Nephron progenitor cell (in vitro differentiated cells): ENCODE measurements at regions not wholly inside any gene's neighbourhood (a gene's known extent, or its start where the extent isn't known, plus 50 kb on each side); places are given as distances from the start of the nearest gene placed in this dataset.

Experiments
- DNase-seq: peaks from one replicate; pipeline ENCODE4 v3.0.0; 2021
- H3K27ac Mint-ChIP-seq: 2 replicates; pipeline ENCODE4 v1.8.0; 2021; ENCODE audit warnings: mild to moderate bottlenecking, moderate library complexity, mixed read lengths
- H3K27me3 Mint-ChIP-seq: 2 replicates; pipeline ENCODE4 v1.8.0; 2021; ENCODE audit warnings: mild to moderate bottlenecking, low read depth, mixed read lengths; ENCODE audit not compliant: poor library complexity
- H3K36me3 Mint-ChIP-seq: 2 replicates; pipeline ENCODE4 v1.8.0; 2021; ENCODE audit warnings: low read depth, mixed read lengths
- H3K4me1 Mint-ChIP-seq: 2 replicates; pipeline ENCODE4 v1.8.0; 2021; ENCODE audit warnings: mixed read lengths
- H3K4me3 Mint-ChIP-seq: 2 replicates; pipeline ENCODE4 v1.8.0; 2021; ENCODE audit warnings: mild to moderate bottlenecking, moderate library complexity, mixed read lengths
- H3K9me3 Mint-ChIP-seq: 2 replicates; pipeline ENCODE4 v1.8.0; 2021; ENCODE audit warnings: mild to moderate bottlenecking, moderate library complexity, mixed read lengths
- TF ChIP-seq, protein P1 (sequence below): fragments of 200-600 bp; sonication (generic); IDR thresholded peaks from 2 replicates; pipeline ENCODE4 v1.5.0; 2021; ENCODE audit warnings: antibody characterized with exemption

DNA sequence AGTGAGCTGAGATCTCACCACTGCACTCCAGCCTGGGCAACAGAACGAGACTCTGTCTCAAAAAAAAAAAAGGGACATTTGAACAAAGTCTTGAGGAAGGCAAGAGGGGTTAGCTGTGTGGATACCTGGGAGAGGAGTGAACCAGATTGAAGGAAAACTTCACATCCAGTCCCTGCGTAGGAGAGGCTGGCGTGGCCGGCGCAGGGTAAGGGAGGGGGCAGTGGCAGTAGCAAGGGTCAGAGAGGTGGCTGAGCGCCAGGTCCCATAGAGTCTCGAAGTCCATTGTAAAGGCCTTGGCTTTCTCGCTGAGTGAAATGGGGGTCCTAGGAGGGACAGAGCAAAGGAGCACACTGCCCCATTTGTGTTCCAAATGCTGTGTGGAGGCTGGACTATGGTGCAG lies 171.8 kb upstream of the WSCD1 start:
- Mint-ChIP-seq H3K27ac (no peak overlapping the region), H3K27me3 (peaks cover 16% of the 10 kb centered on the region), H3K4me3 (no peak overlapping the region), H3K36me3 (no peaks in the 10 kb centered on the region), H3K4me1 (peaks cover 44% of the 10 kb centered on the region), H3K9me3 (peaks cover 5% of the 10 kb centered on the region)
- TF ChIP-seq, protein P1, sequence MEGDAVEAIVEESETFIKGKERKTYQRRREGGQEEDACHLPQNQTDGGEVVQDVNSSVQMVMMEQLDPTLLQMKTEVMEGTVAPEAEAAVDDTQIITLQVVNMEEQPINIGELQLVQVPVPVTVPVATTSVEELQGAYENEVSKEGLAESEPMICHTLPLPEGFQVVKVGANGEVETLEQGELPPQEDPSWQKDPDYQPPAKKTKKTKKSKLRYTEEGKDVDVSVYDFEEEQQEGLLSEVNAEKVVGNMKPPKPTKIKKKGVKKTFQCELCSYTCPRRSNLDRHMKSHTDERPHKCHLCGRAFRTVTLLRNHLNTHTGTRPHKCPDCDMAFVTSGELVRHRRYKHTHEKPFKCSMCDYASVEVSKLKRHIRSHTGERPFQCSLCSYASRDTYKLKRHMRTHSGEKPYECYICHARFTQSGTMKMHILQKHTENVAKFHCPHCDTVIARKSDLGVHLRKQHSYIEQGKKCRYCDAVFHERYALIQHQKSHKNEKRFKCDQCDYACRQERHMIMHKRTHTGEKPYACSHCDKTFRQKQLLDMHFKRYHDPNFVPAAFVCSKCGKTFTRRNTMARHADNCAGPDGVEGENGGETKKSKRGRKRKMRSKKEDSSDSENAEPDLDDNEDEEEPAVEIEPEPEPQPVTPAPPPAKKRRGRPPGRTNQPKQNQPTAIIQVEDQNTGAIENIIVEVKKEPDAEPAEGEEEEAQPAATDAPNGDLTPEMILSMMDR = no peak
- DNase-seq = no peak

DNA sequence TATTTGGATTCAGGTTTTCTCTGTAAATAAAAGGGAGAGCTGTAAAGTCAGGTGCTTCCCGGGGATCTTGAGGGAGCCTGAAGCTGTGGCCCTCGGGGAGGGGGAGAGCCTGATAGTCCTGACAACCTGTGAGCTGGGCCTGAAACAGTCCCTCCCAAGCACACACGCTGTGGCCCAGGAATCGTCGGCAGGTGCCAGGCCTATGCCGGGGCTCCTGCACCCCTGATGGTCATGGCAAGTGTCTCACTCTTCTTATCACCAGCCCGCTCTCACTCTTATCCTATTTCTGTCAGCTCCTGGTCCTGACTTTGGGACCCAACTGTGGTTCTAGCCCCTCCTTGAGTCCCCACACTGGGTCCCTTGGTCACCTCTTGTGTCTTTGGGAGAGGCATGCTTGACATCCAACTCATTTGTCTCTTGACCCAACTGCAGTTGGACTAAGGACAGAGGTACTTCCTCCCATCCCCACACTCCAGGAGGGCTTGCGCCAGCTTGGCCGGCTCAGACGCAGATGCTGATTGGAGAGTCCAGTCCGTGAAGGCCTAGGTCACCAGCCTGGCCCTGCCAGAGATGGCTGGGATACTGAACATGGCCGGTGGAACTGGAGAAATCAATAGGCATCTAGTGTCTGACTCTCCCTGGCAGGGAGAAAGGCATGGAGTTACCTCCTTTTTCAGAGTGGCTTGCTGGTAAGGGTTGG lies 170.5 kb upstream of the WSCD1 start:
- Mint-ChIP-seq H3K4me1 (peaks cover 33% of the 10 kb centered on the region), H3K9me3 (peaks cover 17% of the 10 kb centered on the region), H3K36me3 (peaks cover 9% of the 10 kb centered on the region), H3K4me3 (no peak overlapping the region), H3K27ac (no peak overlapping the region), H3K27me3 (peaks cover 16% of the 10 kb centered on the region)
- no peak for DNase-seq
- TF ChIP-seq, protein P1 = no peak

DNA sequence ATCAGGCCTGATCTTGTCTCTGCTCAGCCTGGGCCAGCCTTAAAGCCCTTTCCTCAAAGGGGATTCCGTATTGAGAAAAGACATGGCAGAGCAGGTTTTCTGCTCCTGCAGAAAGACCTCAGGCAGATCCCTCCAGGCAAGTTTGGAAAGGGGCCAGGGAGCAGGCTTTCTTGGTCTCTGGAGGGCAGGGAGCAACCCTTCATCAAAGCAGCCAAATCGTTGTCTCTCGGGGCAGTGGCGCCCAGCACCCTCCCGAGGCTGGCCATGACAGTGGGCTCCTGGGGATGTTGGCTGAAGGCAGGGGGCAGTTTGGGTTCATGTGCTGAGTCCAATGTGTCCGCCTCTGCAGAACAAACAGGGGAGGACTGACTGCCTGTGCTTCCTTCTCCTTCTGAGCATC lies 168.4 kb upstream of the WSCD1 start:
- no peak for DNase-seq
- peak overlapping the region; percentile 51 for H3K4me3 Mint-ChIP-seq
- peaks cover 35% of the 10 kb centered on the region for H3K9me3 Mint-ChIP-seq
- H3K4me1 Mint-ChIP-seq = peaks cover 19% of the 10 kb centered on the region
- H3K36me3 Mint-ChIP-seq = peaks cover 9% of the 10 kb centered on the region
- H3K27ac Mint-ChIP-seq = peak overlapping the region; percentile 94
- TF ChIP-seq, protein P1 = no peak
- H3K27me3 Mint-ChIP-seq = peaks cover 14% of the 10 kb centered on the region

DNA sequence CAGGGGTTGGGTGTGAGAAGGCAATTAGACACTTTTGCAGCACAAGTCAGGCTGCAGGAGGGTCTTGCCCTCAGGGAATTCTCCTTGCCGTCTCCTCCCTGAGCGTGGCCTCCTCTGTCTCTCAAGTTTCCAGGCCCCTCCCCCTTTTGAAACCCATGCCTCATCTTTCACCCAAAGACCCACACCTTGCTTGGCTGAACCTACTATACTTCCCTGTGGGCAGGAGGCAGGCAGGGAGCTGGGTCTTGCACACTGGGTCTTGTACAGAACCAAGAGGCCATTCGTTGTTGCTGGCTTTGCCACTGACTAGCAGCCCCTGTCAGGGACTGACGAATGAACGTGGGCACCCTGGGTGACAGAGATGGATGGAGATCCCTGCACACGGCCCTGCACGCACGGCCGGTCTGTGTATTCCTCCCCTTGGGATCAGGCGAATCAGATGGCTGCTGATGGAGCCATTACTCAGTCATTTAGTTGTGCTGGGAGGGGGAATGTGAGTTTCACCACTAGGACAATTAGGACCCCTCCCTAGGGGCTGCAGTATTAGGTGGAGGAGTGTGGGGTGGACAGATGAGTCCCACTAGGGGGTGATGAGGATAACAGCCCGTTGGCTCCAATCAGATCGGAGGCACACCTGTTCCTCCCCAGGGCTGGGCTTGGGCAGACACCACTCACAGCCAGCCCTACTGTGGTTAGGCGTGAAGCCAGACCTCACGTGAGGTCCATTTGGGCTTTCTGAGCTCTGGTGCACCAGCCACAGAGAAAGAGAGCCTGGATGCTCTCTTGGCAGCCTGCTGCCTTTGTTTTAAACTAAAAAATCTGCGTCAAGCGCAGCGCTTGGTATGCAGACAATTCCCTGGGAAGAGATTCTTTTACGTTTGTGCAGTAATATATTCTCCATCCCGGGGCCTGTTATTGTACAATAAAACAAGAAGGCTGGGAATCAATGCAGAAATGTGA lies 167.7 kb upstream of the WSCD1 start:
- peaks cover 9% of the 10 kb centered on the region for H3K36me3 Mint-ChIP-seq
- TF ChIP-seq, protein P1 = no peak
- H3K9me3 Mint-ChIP-seq = peaks cover 35% of the 10 kb centered on the region
- peaks cover 14% of the 10 kb centered on the region for H3K27me3 Mint-ChIP-seq
- peak overlapping the region; percentile 30 for H3K4me3 Mint-ChIP-seq
- DNase-seq = peak; percentile 62
- peak overlapping the region; percentile 94 for H3K27ac Mint-ChIP-seq
- H3K4me1 Mint-ChIP-seq = peaks cover 12% of the 10 kb centered on the region

DNA sequence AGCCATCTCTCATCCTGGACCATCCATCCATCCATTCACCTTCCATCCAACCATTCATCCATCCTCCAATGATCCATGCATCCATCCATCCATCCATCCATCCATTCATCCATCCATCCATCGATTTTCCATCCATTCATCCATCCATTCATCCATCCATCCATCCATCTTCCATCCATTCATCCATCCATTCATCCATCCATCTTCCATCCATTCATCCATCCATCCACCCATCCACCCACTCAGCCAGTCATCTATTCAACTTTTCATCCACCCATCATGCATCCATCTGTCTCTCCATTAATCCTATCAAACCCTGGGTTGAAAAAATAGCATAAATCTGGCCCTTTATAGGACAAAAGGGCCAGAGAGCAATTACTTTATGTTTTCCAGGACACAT lies 158.3 kb upstream of the WSCD1 start:
- H3K27me3 Mint-ChIP-seq = peaks cover 11% of the 10 kb centered on the region
- H3K27ac Mint-ChIP-seq = no peak overlapping the region
- TF ChIP-seq, protein P1 = no peak
- DNase-seq = no peak
- no peaks in the 10 kb centered on the region for H3K9me3 Mint-ChIP-seq
- H3K4me3 Mint-ChIP-seq = no peak overlapping the region
- H3K36me3 Mint-ChIP-seq = no peaks in the 10 kb centered on the region
- H3K4me1 Mint-ChIP-seq = no peaks in the 10 kb centered on the region
